ENCODE measurements at regions not wholly inside any gene's neighbourhood (a gene's known extent, or its start where the extent isn't known, plus 50 kb on each side); places are given as distances from the start of the nearest gene placed in this dataset.

GRCh38 chr18:41624460-41624859, 330.6 kb upstream of the PIK3C3 start:
- no peak for DNase-seq (ENCODE audit: low read depth)

- DNase-seq (ENCODE audit: low read depth): no peak
Measured at GRCh38 chr18:41621177-41621576, 333.9 kb upstream of the PIK3C3 start.

- DNase-seq (ENCODE audit: low read depth): no peak
Measured at GRCh38 chr18:41618147-41618546, 336.9 kb upstream of the PIK3C3 start.

- no peak for DNase-seq (ENCODE audit: low read depth)
Measured at GRCh38 chr18:41617647-41618046, 337.4 kb upstream of the PIK3C3 start.

GRCh38 chr18:41613003-41613609, 341.9 kb upstream of the PIK3C3 start:
- no peak for DNase-seq (ENCODE audit: low read depth)

- DNase-seq (ENCODE audit: low read depth): no peak
Measured at GRCh38 chr18:41604964-41605363, 350.1 kb upstream of the PIK3C3 start.

GRCh38 chr18:41602034-41602433, 353.0 kb upstream of the PIK3C3 start:
- DNase-seq (ENCODE audit: low read depth): no peak

GRCh38 chr18:41600693-41601391, 354.2 kb upstream of the PIK3C3 start:
- no peak for DNase-seq (ENCODE audit: low read depth)

GRCh38 chr18:41599466-41599865, 355.6 kb upstream of the PIK3C3 start:
- DNase-seq (ENCODE audit: low read depth): no peak

- no peak for DNase-seq (ENCODE audit: low read depth)
Measured at GRCh38 chr18:41594582-41594981, 360.5 kb upstream of the PIK3C3 start.

GRCh38 chr18:41593171-41593675, 361.8 kb upstream of the PIK3C3 start:
- DNase-seq (ENCODE audit: low read depth): no peak

- DNase-seq (ENCODE audit: low read depth): no peak
Measured at GRCh38 chr18:41587976-41588375, 367.1 kb upstream of the PIK3C3 start.

- no peak for DNase-seq (ENCODE audit: low read depth)
Measured at GRCh38 chr18:41585512-41585911, 369.5 kb upstream of the PIK3C3 start.

GRCh38 chr18:41579185-41579584, 375.8 kb upstream of the PIK3C3 start:
- DNase-seq (ENCODE audit: low read depth): no peak

GRCh38 chr18:41577529-41577928, 377.5 kb upstream of the PIK3C3 start:
- DNase-seq (ENCODE audit: low read depth): no peak

- no peak for DNase-seq (ENCODE audit: low read depth)
Measured at GRCh38 chr18:41576643-41577042, 378.4 kb upstream of the PIK3C3 start.

- no peak for DNase-seq (ENCODE audit: low read depth)
Measured at GRCh38 chr18:41569867-41570266, 385.2 kb upstream of the PIK3C3 start.

GRCh38 chr18:41561961-41562360, 393.1 kb upstream of the PIK3C3 start:
- no peak for DNase-seq (ENCODE audit: low read depth)

GRCh38 chr18:41558715-41559114, 396.3 kb upstream of the PIK3C3 start:
- DNase-seq (ENCODE audit: low read depth): no peak

GRCh38 chr18:41553716-41554115, 401.3 kb upstream of the PIK3C3 start:
- DNase-seq (ENCODE audit: low read depth): no peak

GRCh38 chr18:41548521-41549260, 406.3 kb upstream of the PIK3C3 start:
- no peak for DNase-seq (ENCODE audit: low read depth)

GRCh38 chr18:41545091-41545888, 409.7 kb upstream of the PIK3C3 start:
- DNase-seq (ENCODE audit: low read depth): no peak

Measured in EH (cell line).